ENCODE measurements at regions not wholly inside any gene's neighbourhood (a gene's known extent, or its start where the extent isn't known, plus 50 kb on each side); places are given as distances from the start of the nearest gene placed in this dataset.

DNA sequence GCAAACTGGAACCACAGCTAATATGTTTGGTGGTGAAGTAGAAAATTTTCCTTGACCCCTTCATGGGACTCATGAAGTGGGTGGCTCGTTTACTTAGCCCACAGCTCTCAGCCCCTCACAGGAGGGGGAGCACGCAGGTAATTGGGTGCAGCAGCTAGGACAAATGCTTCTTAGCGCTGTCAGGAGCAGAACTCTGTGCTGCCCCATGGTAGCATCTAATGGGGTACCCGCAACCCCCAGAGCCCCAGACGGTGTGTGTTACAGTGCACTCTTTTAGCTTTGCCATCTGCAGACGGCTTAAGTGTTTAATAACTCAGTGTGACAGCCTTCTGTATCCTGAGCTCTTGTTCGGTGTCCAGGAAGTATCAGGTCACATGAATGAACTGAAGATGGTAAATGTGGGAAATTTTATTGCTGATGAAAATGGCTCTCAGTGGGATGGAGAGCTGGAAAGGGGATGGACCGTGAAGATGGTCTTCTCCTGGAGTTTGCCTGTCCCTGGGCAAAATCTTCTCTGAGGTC lies 189.6 kb upstream of the ZRANB2 start:
- in situ Hi-C loops (cut with HindIII; ENCODE audit: low sequenced_read_pairs), result no loop called here

GRCh38 chr1:71269818-71270217 lies 189.0 kb upstream of the ZRANB2 start:
- H3K4me3 ChIP-seq (ENCODE audit: low read depth, low read length), result no peak overlapping the region
- in situ Hi-C loops (cut with HindIII; ENCODE audit: low sequenced_read_pairs), result no loop called here
- DNase-seq (ENCODE audit: low read depth), result no peak
- no peak for TF ChIP-seq CTCF (IDR thresholded peaks at IDR 0.05; ENCODE audit: low read depth, low read length, missing control alignments)

More for the DNA sequence above, 189.6 kb upstream of the ZRANB2 start:
- no peak overlapping the region for H3K4me3 ChIP-seq (ENCODE audit: low read depth, low read length)
- DNase-seq (ENCODE audit: low read depth), result no peak
- no peak for TF ChIP-seq CTCF (IDR thresholded peaks at IDR 0.05; ENCODE audit: low read depth, low read length, missing control alignments)

DNA sequence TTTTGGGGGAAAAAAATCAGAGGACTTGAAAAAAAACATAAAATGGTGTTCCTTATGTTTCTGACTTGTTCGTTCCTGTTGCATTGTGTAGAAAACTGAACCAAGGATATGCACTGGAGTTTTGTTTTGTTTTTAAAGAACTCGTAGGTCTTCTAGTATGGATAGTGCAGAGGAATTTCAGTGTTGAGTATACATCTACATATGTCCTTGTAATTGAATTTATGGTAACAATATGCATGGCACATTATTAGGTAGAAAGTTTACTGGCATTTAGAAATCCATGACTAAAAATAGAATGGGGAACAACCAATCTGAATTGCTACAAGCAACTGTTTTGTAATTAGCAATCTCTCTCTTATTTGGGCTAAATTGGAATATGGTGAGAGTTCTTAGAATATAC lies 188.3 kb upstream of the ZRANB2 start:
- in situ Hi-C loops (cut with HindIII; ENCODE audit: low sequenced_read_pairs), result no loop called here
- DNase-seq (ENCODE audit: low read depth), result no peak
- no peak overlapping the region for H3K4me3 ChIP-seq (ENCODE audit: low read depth, low read length)
- TF ChIP-seq CTCF (IDR thresholded peaks at IDR 0.05; ENCODE audit: low read depth, low read length, missing control alignments), result no peak

GRCh38 chr1:71267220-71267619 lies 186.4 kb upstream of the ZRANB2 start:
- DNase-seq (ENCODE audit: low read depth), result no peak
- in situ Hi-C loops (cut with HindIII; ENCODE audit: low sequenced_read_pairs), result no loop called here
- no peak overlapping the region for H3K4me3 ChIP-seq (ENCODE audit: low read depth, low read length)
- no peak for TF ChIP-seq CTCF (IDR thresholded peaks at IDR 0.05; ENCODE audit: low read depth, low read length, missing control alignments)

DNA sequence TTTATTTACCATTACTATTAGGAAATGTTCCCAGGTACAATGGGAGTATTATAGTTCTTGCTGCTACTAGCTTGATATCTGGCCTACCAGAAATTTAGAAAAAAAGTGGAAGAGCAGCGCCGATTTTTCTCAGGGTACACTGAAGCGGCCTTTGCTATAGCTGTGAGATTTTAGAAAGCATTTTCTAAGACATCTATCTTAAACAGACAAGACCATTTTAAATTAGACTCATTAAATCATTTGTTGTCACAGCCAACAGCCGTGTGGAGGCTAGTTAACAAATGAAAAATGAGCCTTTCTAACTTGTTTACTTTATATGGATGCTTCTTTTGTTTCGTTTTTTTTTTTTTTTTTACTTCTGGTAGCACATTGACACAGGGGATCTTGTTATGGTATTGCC lies 183.2 kb upstream of the ZRANB2 start:
- DNase-seq (ENCODE audit: low read depth), result no peak
- TF ChIP-seq CTCF (IDR thresholded peaks at IDR 0.05; ENCODE audit: low read depth, low read length, missing control alignments), result no peak
- in situ Hi-C loops (cut with HindIII; ENCODE audit: low sequenced_read_pairs), result no loop called here
- no peak overlapping the region for H3K4me3 ChIP-seq (ENCODE audit: low read depth, low read length)

DNA sequence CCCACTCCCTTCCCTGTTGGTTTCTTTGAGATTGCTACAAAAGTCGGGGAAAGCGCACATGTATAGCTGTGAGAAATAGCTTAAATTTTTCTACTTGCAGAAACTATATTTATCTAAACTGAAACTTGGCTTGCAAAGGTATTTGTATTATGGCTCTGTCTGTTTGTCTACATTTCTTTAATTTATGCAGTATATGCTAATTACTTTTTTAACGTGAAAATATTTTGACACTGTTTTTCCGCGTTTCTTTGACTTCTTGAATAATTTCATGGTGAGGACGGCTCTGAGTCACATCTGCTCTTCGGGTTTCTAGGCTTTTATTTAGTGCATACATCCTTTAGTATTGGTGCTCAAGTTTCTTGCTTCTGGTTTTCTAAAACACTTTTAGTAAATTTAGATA lies 182.1 kb upstream of the ZRANB2 start:
- no peak for DNase-seq (ENCODE audit: low read depth)
- TF ChIP-seq CTCF (IDR thresholded peaks at IDR 0.05; ENCODE audit: low read depth, low read length, missing control alignments), result no peak
- in situ Hi-C loops (cut with HindIII; ENCODE audit: low sequenced_read_pairs), result no loop called here
- H3K4me3 ChIP-seq (ENCODE audit: low read depth, low read length), result no peak overlapping the region

DNA sequence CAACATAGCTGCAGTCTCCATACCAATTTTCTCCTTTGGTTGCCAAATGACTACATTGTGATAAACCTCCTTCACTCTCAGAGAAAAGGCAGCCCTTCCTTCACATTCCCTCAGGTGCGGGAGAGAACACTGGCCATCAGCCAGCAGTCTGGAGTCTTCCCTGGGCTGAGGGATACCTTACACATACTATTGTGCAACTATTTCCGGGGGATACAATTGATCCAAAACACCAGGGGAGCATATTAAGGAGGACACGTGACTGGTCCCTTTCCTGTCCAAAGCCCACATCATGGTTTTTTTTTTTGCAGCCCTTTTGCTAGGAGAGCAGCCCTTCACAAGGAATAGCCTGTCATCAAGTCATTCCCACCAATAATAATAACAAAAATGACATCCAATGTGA lies 172.1 kb upstream of the ZRANB2 start:
- no peak for DNase-seq (ENCODE audit: low read depth)
- in situ Hi-C loops (cut with HindIII; ENCODE audit: low sequenced_read_pairs), result no loop called here
- no peak for TF ChIP-seq CTCF (IDR thresholded peaks at IDR 0.05; ENCODE audit: low read depth, low read length, missing control alignments)
- H3K4me3 ChIP-seq (ENCODE audit: low read depth, low read length), result no peak overlapping the region
